PC-9 (cell line): ENCODE measurements at regions not wholly inside any gene's neighbourhood (a gene's known extent, or its start where the extent isn't known, plus 50 kb on each side); places are given as distances from the start of the nearest gene placed in this dataset.

Experiments used
- BruUV-seq: library from RNA; stranded (reverse); fragments of 400-500 nt; replicated peaks from 2 replicates; lab custom pipeline; 2021; lab: Mats Ljungman, UMichigan
- CTCF ChIA-PET: fragments of 300-600 bp; sonication (Branson Sonifier 250); formaldehyde crosslinking; loops from one replicate; lab custom pipeline; 2022; ENCODE audit warnings: antibody characterized with exemption; lab: Charles Lee
- POLR2A ChIA-PET: fragments of 300-600 bp; sonication (Branson Sonifier 250); formaldehyde crosslinking; loops from one replicate; lab custom pipeline; 2022; ENCODE audit warnings: antibody characterized with exemption; ENCODE audit not compliant: unreplicated experiment; lab: Charles Lee
- DNase-seq, 2 experiments: peaks; one replicate each; pipeline versions ENCODE4 v3.0.0 to v3.0.0-alpha.2; 2015 to 2022; ENCODE audit warnings: mixed read lengths in 1 of 2
- H2AFZ ChIP-seq: fragments of 200-600 bp; sonication (generic); 2 replicates; pipeline ENCODE4 v1.8.1; 2017; ENCODE audit warnings: antibody characterized with exemption
- H3F3A ChIP-seq: fragments of 200-600 bp; sonication (generic); 2 replicates; pipeline ENCODE4 v1.8.1; 2017; ENCODE audit warnings: antibody characterized with exemption, mild to moderate bottlenecking, low read depth; ENCODE audit not compliant: insufficient read depth
- H3K27ac ChIP-seq: fragments of 200-600 bp; sonication (generic); 2 replicates; pipeline ENCODE4 v1.6.1; 2016; ENCODE audit warnings: mixed run types
- H3K27me3 ChIP-seq: fragments of 200-600 bp; sonication (generic); 2 replicates; pipeline ENCODE4 v1.6.1; 2016; ENCODE audit warnings: low read depth, mixed run types; ENCODE audit not compliant: insufficient read depth
- H3K36me3 ChIP-seq: fragments of 200-600 bp; sonication (generic); 2 replicates; pipeline ENCODE4 v1.6.1; 2016; ENCODE audit warnings: low read depth, mixed run types
- H3K4me1 ChIP-seq: fragments of 200-600 bp; sonication (generic); replicated peaks from 2 replicates; pipeline ENCODE4 v1.6.1; 2016; ENCODE audit warnings: mixed run types; ENCODE audit not compliant: insufficient read depth
- H3K4me2 ChIP-seq: fragments of 200-600 bp; sonication (generic); 2 replicates; pipeline ENCODE4 v1.6.1; 2017; ENCODE audit warnings: mixed run types
- H3K4me3 ChIP-seq: fragments of 200-600 bp; sonication (generic); 2 replicates; pipeline ENCODE4 v1.6.1; 2016; ENCODE audit warnings: mixed run types
- H3K79me2 ChIP-seq: fragments of 200-600 bp; sonication (generic); 2 replicates; pipeline ENCODE4 v1.6.1; 2017; ENCODE audit warnings: low read depth, mixed run types
- H3K9me2 ChIP-seq: fragments of 200-600 bp; sonication (generic); 2 replicates; pipeline ENCODE4 v1.8.1; 2017; ENCODE audit warnings: mild to moderate bottlenecking; ENCODE audit not compliant: insufficient read depth
- H3K9me3 ChIP-seq: fragments of 200-600 bp; sonication (generic); 2 replicates; pipeline ENCODE4 v1.8.1; 2016; ENCODE audit warnings: low read depth; ENCODE audit not compliant: insufficient read depth
- H4K20me1 ChIP-seq: fragments of 200-600 bp; sonication (generic); 2 replicates; pipeline ENCODE4 v1.8.1; 2017; ENCODE audit not compliant: insufficient read depth
- EZH2 ChIP-seq: fragments of 200-600 bp; sonication (generic); IDR thresholded peaks from 2 replicates; pipeline ENCODE4 v1.8.0; 2017; ENCODE audit warnings: antibody characterized with exemption, low read depth
- intact Hi-C: fragments of 100-400 bp; cut with micrococcal nuclease; formaldehyde crosslinking; loops from one replicate; pipeline ENCODE4 v1.10.0; 2022; ENCODE audit not compliant: unreplicated experiment
- TF ChIP-seq, protein P1 (sequence below): fragments of 200-600 bp; sonication (generic); conservative IDR thresholded peaks from 2 replicates; pipeline ENCODE4 v1.6.1; 2017; ENCODE audit warnings: mixed run types, antibody characterized with exemption, mild to moderate bottlenecking, moderate library complexity

DNA sequence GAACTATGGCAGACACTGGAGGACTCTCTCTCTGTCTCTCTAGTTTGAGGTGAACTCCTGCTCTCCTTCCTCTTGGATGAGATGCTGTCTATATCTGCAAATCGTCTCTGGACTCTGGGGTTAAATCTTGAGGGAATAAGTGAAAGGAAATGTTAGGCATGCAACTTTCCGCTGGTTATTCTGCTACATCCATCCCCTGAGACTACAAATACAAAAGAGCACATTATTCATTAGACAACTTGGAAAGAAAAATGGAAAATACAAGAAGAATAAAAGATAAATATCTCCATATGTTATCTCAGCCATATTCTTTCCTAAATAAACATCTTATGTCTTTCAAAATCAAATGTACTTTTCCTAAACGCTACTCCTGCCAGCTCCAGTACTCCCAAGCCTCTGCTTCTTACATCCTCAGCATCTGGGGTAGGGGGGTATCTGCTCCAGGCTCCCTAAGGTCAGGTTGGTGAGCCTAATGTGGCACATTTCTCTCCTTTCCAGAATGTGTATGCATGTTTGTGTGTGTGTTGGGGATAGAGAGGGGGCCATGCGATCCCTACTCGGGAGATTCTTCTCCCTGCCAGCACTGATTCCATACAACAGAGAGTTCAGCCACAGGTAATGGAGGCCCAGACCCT, 102.9 kb upstream of the FSCB start:
- ChIA-PET CTCF (no interaction called here), POLR2A (no interaction called here)
- Histone ChIP-seq H3K9me2 (no peaks in the 10 kb centered on the region), H3K27me3 (no peaks in the 10 kb centered on the region), H4K20me1 (no peaks in the 10 kb centered on the region), H3K4me1 (no peaks in the 10 kb centered on the region), H3K36me3 (no peaks in the 10 kb centered on the region), H3F3A (no peaks in the 10 kb centered on the region), H3K27ac (no peak overlapping the region), H2AFZ (no peak overlapping the region), H3K79me2 (no peaks in the 10 kb centered on the region), H3K4me2 (no peak overlapping the region), H3K9me3 (no peaks in the 10 kb centered on the region), H3K4me3 (no peak overlapping the region)
- no TSS peak for BruUV-seq
- no peak for DNase-seq
- intact Hi-C loops: no loop called here
- TF ChIP-seq, protein P1, sequence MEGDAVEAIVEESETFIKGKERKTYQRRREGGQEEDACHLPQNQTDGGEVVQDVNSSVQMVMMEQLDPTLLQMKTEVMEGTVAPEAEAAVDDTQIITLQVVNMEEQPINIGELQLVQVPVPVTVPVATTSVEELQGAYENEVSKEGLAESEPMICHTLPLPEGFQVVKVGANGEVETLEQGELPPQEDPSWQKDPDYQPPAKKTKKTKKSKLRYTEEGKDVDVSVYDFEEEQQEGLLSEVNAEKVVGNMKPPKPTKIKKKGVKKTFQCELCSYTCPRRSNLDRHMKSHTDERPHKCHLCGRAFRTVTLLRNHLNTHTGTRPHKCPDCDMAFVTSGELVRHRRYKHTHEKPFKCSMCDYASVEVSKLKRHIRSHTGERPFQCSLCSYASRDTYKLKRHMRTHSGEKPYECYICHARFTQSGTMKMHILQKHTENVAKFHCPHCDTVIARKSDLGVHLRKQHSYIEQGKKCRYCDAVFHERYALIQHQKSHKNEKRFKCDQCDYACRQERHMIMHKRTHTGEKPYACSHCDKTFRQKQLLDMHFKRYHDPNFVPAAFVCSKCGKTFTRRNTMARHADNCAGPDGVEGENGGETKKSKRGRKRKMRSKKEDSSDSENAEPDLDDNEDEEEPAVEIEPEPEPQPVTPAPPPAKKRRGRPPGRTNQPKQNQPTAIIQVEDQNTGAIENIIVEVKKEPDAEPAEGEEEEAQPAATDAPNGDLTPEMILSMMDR: no peak
- no peak for TF ChIP-seq EZH2

DNA sequence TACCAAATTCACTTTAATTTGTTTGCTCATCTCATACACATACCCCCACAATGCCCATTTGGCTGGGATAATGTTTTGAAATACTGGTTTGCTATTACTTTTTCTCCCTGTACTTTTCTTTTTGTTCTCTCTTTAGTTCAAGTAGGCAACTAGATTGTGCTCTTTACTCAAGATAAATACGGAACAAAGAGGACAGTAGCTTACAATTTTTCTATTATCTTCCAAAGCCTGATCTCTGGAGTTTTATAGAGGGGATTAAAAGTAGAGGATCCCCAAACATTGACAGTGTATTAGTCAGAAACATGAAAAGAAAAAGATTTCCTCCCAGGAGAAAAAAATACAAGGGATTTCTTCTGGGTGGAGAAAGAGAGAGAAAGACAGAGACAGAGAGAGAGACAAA, 102.1 kb upstream of the FSCB start:
- Histone ChIP-seq H2AFZ (no peak overlapping the region), H3K4me1 (no peaks in the 10 kb centered on the region), H3F3A (no peaks in the 10 kb centered on the region), H3K9me2 (no peaks in the 10 kb centered on the region), H3K9me3 (no peaks in the 10 kb centered on the region), H3K36me3 (no peaks in the 10 kb centered on the region), H4K20me1 (no peaks in the 10 kb centered on the region), H3K27me3 (no peaks in the 10 kb centered on the region), H3K4me2 (no peak overlapping the region), H3K27ac (no peak overlapping the region), H3K79me2 (no peaks in the 10 kb centered on the region), H3K4me3 (no peak overlapping the region)
- ChIA-PET POLR2A (no interaction called here), CTCF (no interaction called here)
- intact Hi-C loops: no loop called here
- no peak for DNase-seq
- TF ChIP-seq, protein P1: no peak
- no peak for TF ChIP-seq EZH2
- no TSS peak for BruUV-seq

DNA sequence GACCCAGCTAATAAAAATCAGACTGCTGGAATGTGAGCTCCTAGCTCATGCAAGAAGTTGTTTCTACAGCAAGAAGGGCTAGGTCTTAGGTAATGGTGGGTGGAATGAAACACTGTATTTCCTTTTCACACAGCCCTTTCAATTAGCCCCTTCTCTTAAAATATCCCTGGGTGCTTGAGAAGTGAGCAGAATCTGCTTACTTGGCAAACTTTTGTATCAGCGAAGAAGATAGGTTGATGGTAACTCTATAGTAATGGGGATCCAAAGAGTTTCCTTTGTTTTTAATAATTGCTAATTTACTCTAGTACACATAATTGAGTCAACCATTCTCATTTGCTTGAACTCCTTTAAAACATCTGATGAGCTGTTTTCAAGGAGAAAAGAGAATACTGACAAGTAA, 100.6 kb upstream of the FSCB start:
- no peak for TF ChIP-seq EZH2
- TF ChIP-seq, protein P1: no peak
- Histone ChIP-seq H3K27me3 (no peaks in the 10 kb centered on the region), H3K9me3 (no peaks in the 10 kb centered on the region), H3K4me1 (no peaks in the 10 kb centered on the region), H2AFZ (no peak overlapping the region), H3K36me3 (no peaks in the 10 kb centered on the region), H3F3A (no peaks in the 10 kb centered on the region), H3K9me2 (no peaks in the 10 kb centered on the region), H3K27ac (no peak overlapping the region), H3K4me2 (no peak overlapping the region), H3K4me3 (no peak overlapping the region), H4K20me1 (no peaks in the 10 kb centered on the region), H3K79me2 (no peaks in the 10 kb centered on the region)
- intact Hi-C loops: no loop called here
- CTCF ChIA-PET: no interaction called here
- POLR2A ChIA-PET: no interaction called here
- BruUV-seq: no TSS peak
- no peak for DNase-seq
